SKM-1 (cell line): ENCODE measurements at regions not wholly inside any gene's neighbourhood (a gene's known extent, or its start where the extent isn't known, plus 50 kb on each side); places are given as distances from the start of the nearest gene placed in this dataset.
"Not testable (repeated sequence)": the region's sequence is repeated elsewhere in the genome, so short reads cannot be mapped to it uniquely, and the experiment has no call there.

Source experiments
- DNase-seq: peaks from one replicate; lab custom pipeline; 2025; ENCODE audit not compliant: unreplicated experiment; lab: John Stamatoyannopoulos, UW

DNA sequence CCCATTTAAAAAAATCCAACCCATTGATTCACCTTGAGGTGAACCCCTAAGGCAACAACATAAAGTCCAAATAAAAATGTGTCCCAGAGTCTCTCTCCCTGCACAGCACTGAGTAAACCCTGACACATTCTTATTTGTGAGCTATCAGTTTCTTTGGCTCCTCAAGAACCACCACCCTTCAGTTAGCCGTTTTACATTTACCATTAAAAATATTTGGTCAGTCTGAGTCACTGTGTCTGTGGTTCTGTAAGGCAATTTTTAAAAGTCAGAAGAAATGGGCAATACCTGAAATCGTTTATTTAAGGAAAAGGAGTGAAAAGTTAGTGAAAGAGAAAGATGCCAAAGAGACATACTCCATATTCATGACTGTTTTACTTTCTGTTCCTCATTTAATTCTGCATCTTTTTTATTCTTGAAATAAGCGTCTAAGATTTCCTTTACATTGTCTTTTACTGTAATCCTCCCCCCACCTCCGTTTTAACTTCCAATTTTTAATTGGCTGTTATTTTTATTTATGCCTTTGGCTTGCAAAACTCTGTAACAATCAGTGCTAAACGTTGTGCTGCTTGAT is 91.7 kb upstream of the IVNS1ABP start:
- no peak for DNase-seq

DNA sequence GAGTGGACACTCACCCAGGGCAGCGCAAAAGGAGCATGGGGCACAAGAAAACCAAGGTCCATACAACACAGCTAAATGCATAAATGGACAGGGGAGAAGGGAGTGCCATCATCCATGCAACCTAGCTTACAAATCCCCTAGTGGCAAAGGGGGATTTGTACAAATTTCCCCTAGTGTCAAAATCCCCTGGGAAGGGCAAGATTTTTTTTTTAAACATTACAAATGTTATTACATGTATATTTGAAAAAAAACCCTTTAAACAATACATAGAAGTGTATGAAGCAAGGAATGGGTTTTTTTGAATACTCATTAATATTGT is 89.6 kb upstream of the IVNS1ABP start:
- DNase-seq = no peak

DNA sequence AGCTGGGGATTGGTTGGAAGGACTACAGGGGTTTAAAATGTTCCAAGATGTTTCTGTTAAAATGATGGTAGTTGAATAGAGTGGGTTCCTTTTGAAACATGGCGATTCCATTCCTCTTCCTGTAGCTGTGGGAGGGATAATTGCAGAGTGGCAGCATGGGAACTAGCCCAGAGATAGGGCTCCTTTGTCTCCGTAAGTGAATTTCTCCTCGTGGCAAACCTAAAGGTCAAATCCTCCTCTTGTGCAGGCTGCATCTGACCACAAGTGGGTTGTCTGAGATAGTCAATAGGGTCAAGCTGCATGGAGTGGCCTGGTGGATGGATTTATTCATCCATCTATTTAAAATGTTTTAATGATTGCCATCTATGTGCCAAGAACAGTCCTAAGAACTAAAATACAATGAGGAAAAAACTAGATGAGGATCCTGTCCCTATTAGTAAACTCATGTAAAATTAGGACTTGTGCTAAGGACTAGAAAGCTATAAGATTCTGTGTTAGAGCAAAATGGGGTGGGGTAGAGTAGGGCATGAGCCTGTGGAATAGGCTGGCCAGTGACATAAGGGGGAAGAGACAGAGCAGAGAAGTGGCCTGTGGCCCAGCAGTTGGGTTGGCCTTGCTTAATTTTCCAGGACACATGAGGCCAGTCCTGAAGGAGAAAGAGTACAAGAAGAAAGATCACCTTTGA is 89.1 kb upstream of the IVNS1ABP start:
- DNase-seq = no peak

DNA sequence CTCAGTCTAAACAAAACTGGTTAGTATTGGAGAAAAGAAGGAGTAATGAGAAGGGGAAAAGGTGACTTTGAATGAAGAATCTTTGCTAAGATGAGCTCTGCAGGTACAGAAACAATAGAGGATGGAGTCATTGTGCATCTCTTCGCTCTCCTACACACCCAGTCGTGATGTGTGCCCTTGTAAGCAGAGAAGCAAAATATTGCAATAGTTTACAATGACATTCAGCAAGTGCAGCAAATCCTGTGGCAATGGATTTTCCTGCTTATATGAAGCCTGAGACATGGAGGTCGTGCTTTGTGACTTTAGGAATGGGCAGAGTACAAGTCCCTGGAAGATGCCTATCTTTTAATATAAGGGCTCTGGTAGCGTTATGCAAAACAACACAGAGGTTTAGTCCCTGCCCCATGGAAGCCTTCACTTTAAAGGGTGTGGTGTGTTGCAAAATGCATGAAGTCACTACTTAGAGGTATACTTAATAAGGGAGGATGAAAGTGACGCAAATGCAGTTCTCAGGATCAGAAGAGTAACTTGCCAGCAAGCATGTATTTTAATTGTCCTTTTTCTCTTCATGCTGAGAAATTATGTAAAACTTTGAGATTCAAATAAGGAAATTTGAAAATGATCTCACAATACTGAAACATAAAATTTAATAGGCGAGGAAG is 88.0 kb upstream of the IVNS1ABP start:
- no peak for DNase-seq

DNA sequence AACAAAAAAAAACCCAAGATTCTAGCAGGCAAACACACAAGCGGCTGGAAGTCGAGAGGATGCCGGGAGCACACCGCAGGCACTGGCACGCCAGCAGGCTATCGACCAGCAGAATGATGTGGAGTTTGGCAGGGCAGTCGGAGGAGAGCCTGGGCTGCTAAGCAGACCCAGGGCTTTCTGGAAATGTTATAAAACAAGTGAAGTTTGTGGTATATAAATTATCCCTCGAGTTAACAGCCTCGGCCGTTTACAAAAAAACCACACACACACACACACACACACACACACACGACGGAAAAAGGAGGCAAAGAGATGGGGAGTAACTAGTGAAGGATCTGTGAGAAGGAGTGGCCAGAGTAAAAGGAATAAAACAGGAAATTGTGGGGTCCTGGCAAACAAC is 87.2 kb upstream of the IVNS1ABP start:
- no peak for DNase-seq

DNA sequence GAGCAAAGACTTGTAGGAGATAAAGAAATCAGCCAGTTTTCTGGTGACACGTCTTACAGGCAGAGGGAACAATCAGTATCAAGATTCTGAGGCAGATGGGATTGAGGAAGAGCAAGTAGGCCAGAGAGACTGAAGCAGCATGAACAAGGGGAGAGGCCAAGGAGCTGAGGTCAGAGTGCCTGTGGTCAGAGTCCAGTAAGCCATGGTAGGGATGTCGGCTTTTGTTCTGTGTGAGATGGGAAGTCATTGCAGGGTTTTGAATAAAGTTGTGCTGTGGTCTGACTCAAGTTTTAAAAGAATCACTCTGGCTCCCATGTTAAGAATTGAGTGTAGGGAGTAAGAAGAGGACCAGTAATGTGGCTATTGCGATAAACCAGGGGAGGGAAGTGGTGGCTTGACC is 85.9 kb upstream of the IVNS1ABP start:
- DNase-seq = peak; percentile 48

DNA sequence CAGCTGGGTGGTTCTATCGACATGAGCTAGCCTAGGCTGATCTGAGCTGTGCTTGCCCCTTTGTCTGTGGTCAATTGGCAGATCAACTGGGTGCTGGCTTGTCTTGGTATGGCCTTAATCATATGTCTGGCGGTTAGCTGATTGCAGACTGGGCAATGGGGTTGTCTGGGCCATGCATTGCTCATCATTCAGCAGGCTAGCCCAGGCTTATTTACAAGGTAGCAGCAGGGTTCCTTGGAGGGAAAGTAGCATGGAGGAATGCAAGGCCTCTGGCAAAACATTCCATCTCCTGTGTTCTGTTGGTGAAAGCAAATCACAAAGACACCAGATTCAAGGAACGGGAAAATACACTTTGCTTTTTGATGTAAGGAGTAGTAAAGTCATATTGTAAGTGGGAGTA is 84.0 kb upstream of the IVNS1ABP start:
- no peak for DNase-seq

DNA sequence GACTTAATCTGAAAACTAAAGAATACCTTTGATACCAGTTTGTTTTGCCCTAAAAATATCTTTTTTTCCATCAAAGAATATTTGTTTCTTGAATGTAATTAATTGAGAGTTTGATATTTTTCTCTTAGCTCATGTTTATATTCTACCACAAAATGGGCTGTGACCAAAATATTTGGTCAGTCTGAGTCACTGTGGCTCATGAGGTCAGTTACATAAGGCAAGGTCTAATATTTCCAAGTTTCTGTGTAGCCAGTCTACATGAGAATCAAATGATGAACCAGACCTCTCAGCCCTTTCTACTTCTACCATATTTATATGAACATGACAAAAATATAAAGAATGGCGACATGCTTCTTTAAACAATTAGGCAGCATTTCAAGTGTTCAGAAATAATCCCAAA is 83.0 kb upstream of the IVNS1ABP start:
- no peak for DNase-seq

DNA sequence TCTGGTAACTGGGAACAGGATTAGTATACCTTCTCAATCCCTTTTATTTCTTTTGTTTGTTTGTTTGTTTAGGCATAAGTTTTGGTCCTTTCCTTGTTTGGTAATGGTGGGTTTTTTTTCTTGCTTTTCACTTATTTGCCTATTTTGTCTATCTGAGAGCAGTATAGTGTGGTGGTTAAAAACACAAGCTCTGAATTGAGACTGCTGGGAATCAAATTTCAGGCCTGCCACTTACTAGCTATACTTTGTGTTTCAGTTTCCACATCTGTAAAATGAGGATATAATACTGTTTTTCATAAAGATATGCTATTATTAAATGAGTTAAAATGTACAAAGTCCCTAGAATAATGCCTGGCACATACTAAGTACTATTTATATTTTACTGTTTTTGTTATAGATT is 81.6 kb upstream of the IVNS1ABP start:
- DNase-seq = no peak

DNA sequence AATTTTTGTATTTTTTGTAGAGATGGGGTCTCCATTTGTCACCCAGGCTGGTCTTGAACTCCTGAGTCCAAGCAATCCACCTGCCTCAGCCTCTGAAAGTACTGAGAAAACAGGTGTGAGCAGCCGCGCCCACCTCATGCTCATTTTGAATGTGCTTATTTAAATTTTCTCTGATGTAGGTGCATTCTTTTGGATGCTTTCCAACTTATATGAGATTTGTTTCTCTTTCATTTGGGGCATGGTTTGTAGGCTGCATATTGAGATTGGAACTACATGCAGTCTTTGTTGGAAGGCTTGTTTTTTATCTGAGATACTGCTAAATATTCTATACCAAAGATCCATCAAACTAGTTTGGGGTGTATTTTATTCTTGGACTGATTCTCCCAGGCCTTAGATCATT is 81.0 kb upstream of the IVNS1ABP start:
- no peak for DNase-seq

DNA sequence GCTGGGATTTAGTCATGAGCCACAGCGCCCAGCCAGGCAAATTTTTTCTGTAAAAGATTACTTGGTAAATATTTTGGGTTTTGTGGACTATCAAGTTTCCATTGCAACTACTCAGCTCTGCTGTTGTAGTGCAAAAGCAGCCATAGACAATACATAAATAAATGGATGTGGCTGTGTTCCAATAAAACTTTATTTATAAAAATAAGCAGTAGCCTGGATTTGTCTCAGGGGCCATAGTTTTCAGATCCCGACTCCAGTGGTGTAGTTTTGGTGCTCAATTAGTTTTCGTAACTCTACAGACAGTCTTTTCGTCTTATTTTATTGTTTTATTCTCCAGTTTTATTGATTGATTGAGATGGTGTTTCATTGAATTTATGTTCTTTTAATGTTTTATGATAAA is 80.1 kb upstream of the IVNS1ABP start:
- DNase-seq = no peak

DNA sequence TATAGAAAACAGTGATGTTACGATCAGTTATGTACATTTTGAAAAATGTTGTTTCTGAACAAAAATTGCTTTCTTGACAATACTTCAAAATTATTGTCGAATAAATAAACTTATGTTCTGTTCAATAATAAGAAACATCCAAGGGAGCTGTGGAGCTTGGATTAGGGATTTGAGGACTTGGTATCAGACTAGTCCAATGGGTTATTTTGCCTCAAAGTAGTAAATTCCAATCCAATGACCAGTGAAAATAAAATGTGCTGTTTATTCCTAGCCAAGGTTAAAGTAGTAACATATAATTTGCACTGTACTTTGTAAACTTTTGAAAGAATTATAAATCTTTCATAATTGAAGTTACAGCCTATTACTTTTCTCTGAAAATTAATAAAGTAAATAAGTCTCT is 79.1 kb upstream of the IVNS1ABP start:
- DNase-seq = no peak

DNA sequence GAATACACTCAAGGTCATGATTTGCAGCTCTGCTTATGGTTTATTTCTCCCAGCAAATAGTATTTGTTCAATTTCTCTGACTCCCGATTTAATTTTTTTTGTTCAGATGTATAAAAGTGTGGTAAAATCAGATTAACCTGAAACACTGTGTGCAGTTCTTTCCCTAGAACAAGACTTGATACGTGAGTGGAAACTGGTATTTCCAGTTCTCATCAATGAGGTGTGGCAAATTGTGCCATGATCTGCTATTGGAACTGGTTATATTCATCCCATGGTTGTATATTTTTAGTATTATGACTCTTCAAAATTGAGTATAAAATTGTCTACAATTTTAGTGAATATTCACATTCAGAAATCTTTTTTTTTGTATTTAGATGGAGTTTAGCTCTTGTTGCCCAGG is 76.8 kb upstream of the IVNS1ABP start:
- no peak for DNase-seq

DNA sequence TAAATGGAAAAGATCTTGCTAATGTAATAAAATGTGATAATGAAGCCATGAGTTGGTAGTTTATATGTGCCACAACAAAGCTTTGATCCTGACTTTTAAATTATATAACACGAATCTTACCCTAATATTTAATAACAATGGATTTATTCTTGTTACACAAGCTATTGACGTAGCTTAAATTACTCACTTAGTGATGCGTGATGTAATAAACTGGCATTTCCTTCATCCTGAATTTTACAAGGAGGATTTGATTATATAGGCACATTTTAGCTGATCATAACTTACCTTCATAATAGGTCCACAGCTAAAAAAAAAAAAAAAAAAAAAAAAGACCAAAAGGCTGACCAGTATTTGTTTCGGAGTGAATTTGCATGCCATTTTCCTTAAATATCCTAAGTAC is 76.2 kb upstream of the IVNS1ABP start:
- no peak for DNase-seq

DNA sequence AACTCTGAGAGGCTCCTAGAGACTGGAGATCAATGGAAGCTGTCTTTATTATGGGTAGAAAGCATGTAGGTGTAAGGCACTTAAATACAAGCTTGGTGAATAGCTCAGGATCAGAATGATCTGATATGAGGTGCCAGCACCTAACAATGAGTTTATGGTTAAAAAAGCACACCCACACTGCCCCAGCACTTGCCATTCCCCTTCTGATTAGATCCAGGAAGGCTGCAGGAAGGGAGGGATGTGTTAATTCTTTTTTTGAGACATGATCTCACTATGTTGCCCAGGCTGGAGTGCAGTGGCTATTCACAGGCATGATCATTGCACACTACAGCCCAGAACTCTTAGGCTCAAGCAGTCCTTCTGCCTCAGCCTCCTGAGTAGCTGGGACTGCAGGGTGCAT is 71.8 kb upstream of the IVNS1ABP start:
- DNase-seq = no peak

DNA sequence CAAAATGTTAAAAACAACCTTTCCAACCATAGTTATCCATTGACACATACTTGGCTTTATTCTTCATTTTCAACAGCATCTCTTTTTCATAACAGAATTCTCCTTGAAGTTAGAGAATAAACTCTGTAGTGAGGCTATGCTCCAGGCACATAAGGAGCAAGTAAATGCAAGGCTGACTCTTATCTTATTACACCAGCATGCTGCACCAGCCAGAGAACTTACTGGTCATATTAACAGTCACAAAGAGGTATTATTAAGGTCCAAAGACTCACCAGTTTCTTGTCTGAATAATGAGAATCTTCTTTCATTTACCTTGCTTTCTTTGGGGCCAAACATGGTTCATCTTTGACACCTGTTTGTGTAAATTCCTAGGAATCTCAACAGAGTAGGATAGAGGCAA is 71.3 kb upstream of the IVNS1ABP start:
- DNase-seq = no peak

DNA sequence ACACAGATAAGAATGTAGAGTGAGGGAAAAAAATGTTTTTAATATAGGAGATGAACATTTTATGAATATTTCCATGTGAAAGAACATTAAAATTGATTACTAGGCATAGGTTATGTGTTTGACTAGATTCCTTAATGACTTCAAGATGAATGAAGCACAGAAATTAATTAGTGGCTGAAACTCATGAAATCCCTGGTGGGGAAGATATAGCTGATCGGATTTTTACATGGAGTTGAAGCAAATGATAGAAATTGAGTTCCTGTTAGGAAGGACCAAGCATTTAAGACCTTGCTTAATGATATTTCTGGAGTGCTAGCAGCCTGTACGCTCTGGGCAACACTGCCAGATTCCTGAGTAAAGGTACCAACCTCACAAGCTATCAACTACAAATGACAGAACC is 68.9 kb upstream of the IVNS1ABP start:
- no peak for DNase-seq

DNA sequence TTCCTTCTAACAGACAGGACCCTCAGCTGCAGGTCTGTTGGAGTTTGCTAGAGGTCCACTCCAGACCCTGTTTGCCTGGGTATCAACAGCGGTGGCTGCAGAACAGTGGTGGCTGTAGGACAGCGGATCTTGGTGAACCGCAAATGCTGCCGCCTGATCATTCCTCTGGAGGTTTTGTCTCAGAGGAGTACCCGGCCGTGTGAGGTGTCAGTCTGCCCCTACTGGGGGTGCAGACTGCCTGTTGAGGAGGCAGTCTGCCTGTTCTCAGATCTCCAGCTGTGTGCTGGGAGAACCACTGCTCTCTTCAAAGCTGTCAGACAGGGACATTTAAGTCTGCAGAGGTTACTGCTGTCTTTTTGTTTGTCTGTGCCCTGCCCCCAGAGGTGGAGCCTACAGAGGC is 66.8 kb upstream of the IVNS1ABP start:
- DNase-seq = not testable (repeated sequence)

DNA sequence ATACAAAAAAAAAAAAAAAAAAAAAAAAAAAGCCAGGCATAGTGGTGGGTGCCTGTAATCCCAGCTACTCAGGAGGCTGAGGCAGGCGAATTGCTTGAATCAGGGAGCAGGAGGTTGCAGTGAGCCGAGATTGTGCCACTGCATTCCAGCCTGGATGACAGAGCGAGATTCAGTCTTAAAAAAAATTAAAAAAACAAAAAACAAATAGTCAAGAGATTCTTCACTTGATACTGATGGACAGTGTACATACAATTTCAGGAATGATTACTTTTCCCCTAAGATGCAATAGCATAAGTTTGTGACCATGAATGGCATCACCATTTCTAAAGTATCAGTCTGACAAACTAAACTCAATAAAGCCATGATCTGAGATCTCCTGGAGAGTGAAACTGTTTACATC is 60.8 kb upstream of the IVNS1ABP start:
- DNase-seq = no peak

DNA sequence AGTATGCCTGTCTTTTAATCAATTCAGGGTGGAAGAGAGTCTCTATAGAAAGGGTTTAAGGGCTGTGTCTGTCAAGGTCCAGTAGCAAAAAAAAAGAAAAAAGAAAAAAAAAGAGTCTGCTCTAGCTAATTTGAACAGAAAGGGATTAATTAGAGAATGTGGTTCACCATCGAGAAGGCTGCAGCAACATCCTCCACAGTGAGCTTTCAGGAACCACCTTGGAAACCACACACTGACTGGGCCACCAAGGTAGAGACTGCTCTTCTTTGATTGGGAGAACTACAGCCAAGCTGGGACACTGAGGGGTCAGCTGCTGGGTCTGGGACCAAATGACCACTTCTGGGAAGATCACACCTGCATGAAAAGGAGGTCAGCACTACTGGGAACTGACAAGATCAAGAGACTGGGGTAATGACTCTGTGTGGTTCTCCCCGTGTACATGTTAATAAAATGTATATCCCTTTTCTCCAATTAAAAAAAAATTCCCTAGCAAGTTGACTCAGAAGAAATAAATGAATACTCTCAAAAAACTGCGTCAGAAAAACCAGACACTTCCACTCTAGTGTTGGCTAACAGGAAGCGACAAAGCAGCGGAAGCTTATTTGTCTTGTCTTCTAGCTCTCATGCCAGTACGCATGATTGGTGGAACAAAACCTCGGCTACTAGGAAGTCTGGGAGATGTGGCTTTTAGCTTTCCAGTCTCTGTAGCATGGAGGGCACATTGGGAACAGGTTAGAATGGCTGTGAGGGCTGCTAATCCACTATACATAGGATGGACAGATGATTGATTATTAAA is 60.0 kb upstream of the IVNS1ABP start:
- DNase-seq = no peak

DNA sequence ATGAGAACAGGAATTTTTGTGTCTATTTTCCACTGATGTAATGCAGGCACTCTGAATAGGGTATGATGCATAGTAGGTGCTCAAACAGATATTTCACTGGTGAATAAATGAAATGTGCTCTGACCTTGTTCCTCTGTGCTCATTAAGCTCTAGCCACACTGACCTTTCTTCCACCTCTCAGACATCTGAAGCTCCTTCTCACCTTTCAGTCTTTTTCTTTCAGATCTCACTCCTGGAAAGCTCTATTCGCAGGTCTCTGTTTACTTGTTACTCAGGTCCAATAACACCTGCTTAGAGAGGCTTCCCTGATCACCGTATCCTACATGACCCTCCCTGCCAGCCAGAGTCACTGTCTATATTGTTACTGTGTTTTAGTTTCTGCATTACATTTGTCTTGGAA is 59.2 kb upstream of the IVNS1ABP start:
- DNase-seq = no peak

DNA sequence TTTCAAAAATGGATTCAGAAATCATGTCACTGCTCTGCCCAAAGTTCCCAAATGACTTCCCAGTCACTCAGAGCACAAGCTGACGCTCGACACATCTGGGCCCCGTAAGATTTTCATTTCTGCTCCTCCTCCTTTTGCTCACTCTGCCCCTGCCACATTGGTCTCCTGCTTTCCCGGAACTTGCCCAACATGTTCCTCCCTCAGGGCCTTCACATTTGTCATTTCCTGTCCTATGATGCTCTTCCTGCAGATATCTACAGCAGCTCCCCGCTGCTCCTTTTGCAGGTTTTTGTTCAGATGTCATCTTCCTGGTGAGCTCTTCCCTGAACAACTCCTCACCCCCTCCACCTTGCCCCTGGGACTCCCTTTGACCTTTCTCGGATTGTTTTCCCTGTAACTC is 58.5 kb upstream of the IVNS1ABP start:
- DNase-seq = no peak
